HCT116 (cell line): ENCODE measurements at regions not wholly inside any gene's neighbourhood (a gene's known extent, or its start where the extent isn't known, plus 50 kb on each side); places are given as distances from the start of the nearest gene placed in this dataset.

Experiments
- ATAC-seq: fragments of 200-7000 bp; cut with Tn5 transposase; 2 replicates; pipeline ENCODE4 v1.9.1; 2020; ENCODE audit warnings: mild to moderate bottlenecking, moderate library complexity
- BruUV-seq: library from RNA; stranded (reverse); fragments of 400-500 nt; replicated peaks from 2 replicates; lab custom pipeline; 2021; lab: Mats Ljungman, UMichigan
- CTCF ChIA-PET: fragments of 300-600 bp; sonication (Branson Sonifier 250); formaldehyde crosslinking; loops from one replicate; lab custom pipeline; 2021; ENCODE audit warnings: antibody characterized with exemption; lab: Charles Lee
- POLR2A ChIA-PET: fragments of 300-600, 350-600 bp; sonication (Branson Sonifier 250); formaldehyde crosslinking; loops from one replicate; lab custom pipeline; 2021; ENCODE audit warnings: antibody characterized with exemption; lab: Charles Lee
- RAD21 ChIA-PET, 2 experiments: fragments of 300-600 bp; sonication (Branson Sonifier 250); formaldehyde crosslinking; loops; one replicate each; lab custom pipeline; 2023; ENCODE audit warnings: low total read pairs in 2 of 2; ENCODE audit not compliant: uncharacterized antibody in 2 of 2, unreplicated experiment in 2 of 2, low non-redundant PET in 1 of 2; lab: Charles Lee
- DNase-seq: peaks from one replicate; pipeline ENCODE4 v3.0.0-alpha.2; 2010; ENCODE audit warnings: low read depth, low spot score
- H2AFZ ChIP-seq: fragments of 200-600 bp; shearing (Covaris generic), sonication (generic); 2 replicates; pipeline ENCODE4 v1.6.1; 2017; ENCODE audit warnings: low read depth, mixed run types, mixed read lengths, antibody characterized with exemption, low read length; ENCODE audit not compliant: poor library complexity, severe bottlenecking
- H3K27ac ChIP-seq: 2 replicates; pipeline ENCODE4 v1.5.1; 2012; ENCODE audit warnings: low read depth, low read length
- H3K27me3 ChIP-seq: fragments of 200-600 bp; sonication (generic); 2 replicates; pipeline ENCODE4 v1.6.1; 2016; ENCODE audit warnings: mixed run types, low read length, mixed read lengths; ENCODE audit not compliant: insufficient read depth
- H3K36me3 ChIP-seq, 2 experiments: fragments of 200-500 bp in 1 of 2; fragments of 200-600 bp in 1 of 2; sonication (Bioruptor generic) in 1 of 2; sonication (generic) in 1 of 2; 2 replicates each; pipeline versions ENCODE4 v1.5.1 to v1.6.1; 2014 to 2016; ENCODE audit warnings: low read length in 2 of 2, inconsistent platforms in 1 of 2, mixed read lengths in 1 of 2, mixed run types in 1 of 2; ENCODE audit not compliant: insufficient read depth in 2 of 2, control insufficient read depth in 1 of 2
- H3K4me1 ChIP-seq, 2 experiments: fragments of 200-600 bp in 1 of 2; sonication (generic) in 1 of 2; 2 replicates each; pipeline versions ENCODE4 v1.5.1 to v1.6.1; 2012 to 2017; ENCODE audit warnings: low read length in 2 of 2, inconsistent platforms in 1 of 2, mild to moderate bottlenecking in 1 of 2, mixed read lengths in 1 of 2, mixed run types in 1 of 2, moderate library complexity in 1 of 2; ENCODE audit not compliant: insufficient read depth in 2 of 2, control insufficient read depth in 1 of 2
- H3K4me2 ChIP-seq: fragments of 200-600 bp; sonication (generic); 2 replicates; pipeline ENCODE4 v1.6.1; 2017; ENCODE audit warnings: mixed run types, low read length, mixed read lengths
- H3K4me3 ChIP-seq, 2 experiments: fragments of 200-600 bp in 1 of 2; sonication (generic) in 1 of 2; replicated peaks in 1 of 2; 2 replicates each; pipeline ENCODE4 v1.5.1; 2011 to 2016; ENCODE audit warnings: low read length in 2 of 2, control low read depth in 1 of 2, low read depth in 1 of 2, mild to moderate bottlenecking in 1 of 2, mixed read lengths in 1 of 2, mixed run types in 1 of 2
- H3K79me2 ChIP-seq: fragments of 200-600 bp; sonication (generic); 2 replicates; pipeline ENCODE4 v1.6.1; 2017; ENCODE audit warnings: mild to moderate bottlenecking, mixed run types, low read length, moderate library complexity, mixed read lengths; ENCODE audit not compliant: insufficient read depth
- H3K9ac ChIP-seq: fragments of 200-600 bp; sonication (generic); 2 replicates; pipeline ENCODE4 v1.6.1; 2016; ENCODE audit warnings: low read length, mixed read lengths
- H3K9me2 ChIP-seq: fragments of 200-600 bp; sonication (generic), shearing (Covaris generic); 2 replicates; pipeline ENCODE4 v1.6.1; 2017; ENCODE audit warnings: mixed run types, mild to moderate bottlenecking, moderate library complexity; ENCODE audit not compliant: insufficient read depth
- H3K9me3 ChIP-seq, 2 experiments: fragments of 200-500 bp in 1 of 2; fragments of 200-600 bp in 1 of 2; sonication (Bioruptor generic) in 1 of 2; sonication (generic) in 1 of 2; 2 replicates each; pipeline ENCODE4 v1.6.1; 2014 to 2017; ENCODE audit warnings: low read length in 2 of 2, mixed read lengths in 2 of 2, inconsistent platforms in 1 of 2, low read depth in 1 of 2, mild to moderate bottlenecking in 1 of 2, mixed run types in 1 of 2, moderate library complexity in 1 of 2; ENCODE audit not compliant: control insufficient read depth in 1 of 2, insufficient read depth in 1 of 2
- H4K20me1 ChIP-seq: fragments of 200-600 bp; sonication (generic), shearing (Covaris generic); 2 replicates; pipeline ENCODE4 v1.6.1; 2017; ENCODE audit warnings: mixed run types, mild to moderate bottlenecking, moderate library complexity; ENCODE audit not compliant: insufficient read depth
- CBX3 ChIP-seq: IDR thresholded peaks from 2 replicates; pipeline ENCODE4 v1.6.1; 2012; ENCODE audit warnings: low read depth
- CTCF ChIP-seq, 3 experiments: fragments of 200-600 bp in 1 of 3; sonication (generic) in 1 of 3; IDR thresholded peaks in 2 of 3; conservative IDR thresholded peaks in 1 of 3; 2 replicates each; pipeline ENCODE4 v1.5.1; 2012 to 2017; ENCODE audit warnings: low read depth in 2 of 3, low read length in 2 of 3, antibody characterized with exemption in 1 of 3, borderline replicate concordance in 1 of 3, control low read depth in 1 of 3, mild to moderate bottlenecking in 1 of 3, mixed read lengths in 1 of 3, mixed run types in 1 of 3, moderate library complexity in 1 of 3; ENCODE audit not compliant: insufficient read depth in 1 of 3
- EZH2phosphoT487 ChIP-seq: fragments of 200-600 bp; IDR thresholded peaks from 2 replicates; pipeline ENCODE4 v1.6.1; 2018; ENCODE audit warnings: antibody characterized with exemption, borderline replicate concordance
- MAX ChIP-seq: IDR thresholded peaks from 2 replicates; pipeline ENCODE4 v1.6.1; 2012
- RAD21 ChIP-seq: IDR thresholded peaks from 2 replicates; pipeline ENCODE4 v1.6.1; 2012; ENCODE audit warnings: low read depth, mild to moderate bottlenecking
- REST ChIP-seq: IDR thresholded peaks from 2 replicates; pipeline ENCODE4 v1.6.1; 2012; ENCODE audit warnings: low read depth
- SP1 ChIP-seq: IDR thresholded peaks from 2 replicates; pipeline ENCODE4 v1.6.1; 2012; ENCODE audit warnings: low read depth
- ZFX ChIP-seq: fragments of 450-650 bp; IDR thresholded peaks from 2 replicates; pipeline ENCODE4 v1.6.1; 2017
- ZNF274 ChIP-seq: fragments of 200-500 bp; sonication (Bioruptor generic); IDR thresholded peaks from 2 replicates; pipeline ENCODE4 v1.6.1; 2014; ENCODE audit warnings: mild to moderate bottlenecking, low read depth, low read length, inconsistent platforms
- intact Hi-C: fragments of 100-400 bp; cut with micrococcal nuclease; formaldehyde crosslinking; loops from 2 replicates; pipeline ENCODE4 v1.10.0; 2022

- TF ChIP-seq CBX3: no peak
- no peak for TF ChIP-seq RAD21
- no peak for TF ChIP-seq SP1
- no peak for TF ChIP-seq ZFX
- TF ChIP-seq MAX: no peak
- no peak for TF ChIP-seq EZH2phosphoT487
- TF ChIP-seq ZNF274: no peak
- TF ChIP-seq REST: no peak
- TF ChIP-seq, all 23 proteins: peak for 0
These were observed 107.4 kb upstream of the MAMLD1 start (continued) for GRCh38 chrX:150255441-150256296.

- no peak overlapping the region for H3K27ac ChIP-seq
- RAD21 ChIA-PET: no interaction called here
- BruUV-seq: no TSS peak
These were observed 106.8 kb upstream of the MAMLD1 start for GRCh38 chrX:150256297-150256650.

More at GRCh38 chrX:150256297-150256650, 106.8 kb upstream of the MAMLD1 start:
- no peaks in the 10 kb centered on the region for H3K79me2 ChIP-seq
- no peaks in the 10 kb centered on the region for H3K4me1 ChIP-seq
- ChIA-PET CTCF (no interaction called here), POLR2A (no interaction called here)
- ATAC-seq (no peak), DNase-seq (no peak)
- H3K4me2 ChIP-seq: no peak overlapping the region
- no peak overlapping the region for H2AFZ ChIP-seq
- H3K4me3 ChIP-seq: no peak overlapping the region
- H3K27me3 ChIP-seq: no peaks in the 10 kb centered on the region
- no peak overlapping the region for H3K9ac ChIP-seq
- intact Hi-C loops: no loop called here
- no peaks in the 10 kb centered on the region for H3K9me3 ChIP-seq
- no peak for TF ChIP-seq CTCF (IDR thresholded peaks at IDR 0.05 in 2 of 3, conservative IDR thresholded peaks at IDR 0.05 in 1 of 3; ENCODE audit: borderline replicate concordance in 1 of 3, insufficient read depth in 1 of 3, low read depth in 2 of 3, low read length in 2 of 3)
- no peaks in the 10 kb centered on the region for H3K9me2 ChIP-seq
- H4K20me1 ChIP-seq: no peaks in the 10 kb centered on the region
- no peaks in the 10 kb centered on the region for H3K36me3 ChIP-seq
